ENCODE measurements at regions not wholly inside any gene's neighbourhood (a gene's known extent, or its start where the extent isn't known, plus 50 kb on each side); places are given as distances from the start of the nearest gene placed in this dataset.
A peak's percentile ranks its signal among the peaks of the same experiment; 100 is the strongest.

DNA sequence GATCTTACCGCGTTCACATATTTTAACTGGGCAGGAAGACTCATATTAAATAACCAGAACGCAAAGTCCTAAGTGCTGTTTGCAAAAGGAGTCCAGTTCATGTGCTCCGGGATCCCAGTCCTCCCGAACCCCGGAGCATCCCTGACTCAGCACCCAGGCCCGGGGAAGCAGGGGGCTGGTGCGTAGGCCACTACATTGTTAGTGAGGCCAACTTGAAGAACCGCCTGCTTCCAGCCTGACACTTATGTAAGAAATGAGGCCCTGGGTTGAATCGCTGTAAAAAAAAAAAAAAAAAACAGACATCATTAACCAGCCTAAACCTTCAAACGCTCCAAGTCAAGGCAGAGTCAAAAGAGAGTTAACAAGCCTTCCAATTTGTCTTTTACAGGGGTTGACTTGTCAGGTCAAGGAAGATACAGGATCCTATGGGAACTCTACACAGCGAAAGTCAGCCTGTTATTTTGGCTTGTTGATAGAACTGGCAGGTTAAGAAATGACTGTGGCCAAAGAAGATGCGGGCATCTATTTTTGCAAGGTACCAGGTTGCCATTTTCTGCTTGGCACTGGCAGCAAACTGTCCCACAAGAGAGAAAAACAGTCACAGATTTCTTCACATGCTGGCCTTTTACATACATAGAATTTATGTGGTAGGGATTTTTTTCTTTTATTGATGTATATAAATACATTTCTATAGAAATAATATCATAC, 93.3 kb downstream of the ACTL7B start:
- no peak overlapping the region for H3K27ac ChIP-seq (ENCODE audit: low read depth in 1 of 2, low read length in 2 of 2)
- WGBS: 74% methylated on average over 13 of the region's 13 CpGs
- H3K4me3 ChIP-seq (ENCODE audit: low read depth in 1 of 3, low read length in 3 of 3): no peak overlapping the region
- no peak for DNase-seq (ENCODE audit: low spot score)
- H3K9ac ChIP-seq (ENCODE audit: low read depth in 1 of 2, low read length in 2 of 2): no peak overlapping the region
- no peaks in the 10 kb centered on the region for H3K9me3 ChIP-seq (ENCODE audit: control insufficient read depth in 4 of 4, low read length in 3 of 4)
- no peaks in the 10 kb centered on the region for H3K4me1 ChIP-seq (ENCODE audit: control insufficient read depth in 4 of 4, insufficient read depth in 4 of 4, low read length in 3 of 4)
- H3K36me3 ChIP-seq (ENCODE audit: control insufficient read depth in 4 of 4, insufficient read depth in 3 of 4, low read depth in 1 of 4, low read length in 3 of 4): no peaks in the 10 kb centered on the region
- TF ChIP-seq, protein P1, sequence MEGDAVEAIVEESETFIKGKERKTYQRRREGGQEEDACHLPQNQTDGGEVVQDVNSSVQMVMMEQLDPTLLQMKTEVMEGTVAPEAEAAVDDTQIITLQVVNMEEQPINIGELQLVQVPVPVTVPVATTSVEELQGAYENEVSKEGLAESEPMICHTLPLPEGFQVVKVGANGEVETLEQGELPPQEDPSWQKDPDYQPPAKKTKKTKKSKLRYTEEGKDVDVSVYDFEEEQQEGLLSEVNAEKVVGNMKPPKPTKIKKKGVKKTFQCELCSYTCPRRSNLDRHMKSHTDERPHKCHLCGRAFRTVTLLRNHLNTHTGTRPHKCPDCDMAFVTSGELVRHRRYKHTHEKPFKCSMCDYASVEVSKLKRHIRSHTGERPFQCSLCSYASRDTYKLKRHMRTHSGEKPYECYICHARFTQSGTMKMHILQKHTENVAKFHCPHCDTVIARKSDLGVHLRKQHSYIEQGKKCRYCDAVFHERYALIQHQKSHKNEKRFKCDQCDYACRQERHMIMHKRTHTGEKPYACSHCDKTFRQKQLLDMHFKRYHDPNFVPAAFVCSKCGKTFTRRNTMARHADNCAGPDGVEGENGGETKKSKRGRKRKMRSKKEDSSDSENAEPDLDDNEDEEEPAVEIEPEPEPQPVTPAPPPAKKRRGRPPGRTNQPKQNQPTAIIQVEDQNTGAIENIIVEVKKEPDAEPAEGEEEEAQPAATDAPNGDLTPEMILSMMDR (IDR thresholded peaks at IDR 0.05; ENCODE audit: low read depth, low read length, missing input control): no peak
- TF ChIP-seq HNF4G (IDR thresholded peaks at IDR 0.05) (no peak), EGR1 (IDR thresholded peaks at IDR 0.05; ENCODE audit: low read depth in 2 of 2) (no peak), FOXA2 (IDR thresholded peaks at IDR 0.05) (no peak), GABPA (IDR thresholded peaks at IDR 0.05 in 1 of 2, conservative IDR thresholded peaks at IDR 0.05 in 1 of 2) (no peak), SP1 (IDR thresholded peaks at IDR 0.05) (no peak), HNF4A (conservative IDR thresholded peaks at IDR 0.05) (no peak)
- TF ChIP-seq, protein P2, sequence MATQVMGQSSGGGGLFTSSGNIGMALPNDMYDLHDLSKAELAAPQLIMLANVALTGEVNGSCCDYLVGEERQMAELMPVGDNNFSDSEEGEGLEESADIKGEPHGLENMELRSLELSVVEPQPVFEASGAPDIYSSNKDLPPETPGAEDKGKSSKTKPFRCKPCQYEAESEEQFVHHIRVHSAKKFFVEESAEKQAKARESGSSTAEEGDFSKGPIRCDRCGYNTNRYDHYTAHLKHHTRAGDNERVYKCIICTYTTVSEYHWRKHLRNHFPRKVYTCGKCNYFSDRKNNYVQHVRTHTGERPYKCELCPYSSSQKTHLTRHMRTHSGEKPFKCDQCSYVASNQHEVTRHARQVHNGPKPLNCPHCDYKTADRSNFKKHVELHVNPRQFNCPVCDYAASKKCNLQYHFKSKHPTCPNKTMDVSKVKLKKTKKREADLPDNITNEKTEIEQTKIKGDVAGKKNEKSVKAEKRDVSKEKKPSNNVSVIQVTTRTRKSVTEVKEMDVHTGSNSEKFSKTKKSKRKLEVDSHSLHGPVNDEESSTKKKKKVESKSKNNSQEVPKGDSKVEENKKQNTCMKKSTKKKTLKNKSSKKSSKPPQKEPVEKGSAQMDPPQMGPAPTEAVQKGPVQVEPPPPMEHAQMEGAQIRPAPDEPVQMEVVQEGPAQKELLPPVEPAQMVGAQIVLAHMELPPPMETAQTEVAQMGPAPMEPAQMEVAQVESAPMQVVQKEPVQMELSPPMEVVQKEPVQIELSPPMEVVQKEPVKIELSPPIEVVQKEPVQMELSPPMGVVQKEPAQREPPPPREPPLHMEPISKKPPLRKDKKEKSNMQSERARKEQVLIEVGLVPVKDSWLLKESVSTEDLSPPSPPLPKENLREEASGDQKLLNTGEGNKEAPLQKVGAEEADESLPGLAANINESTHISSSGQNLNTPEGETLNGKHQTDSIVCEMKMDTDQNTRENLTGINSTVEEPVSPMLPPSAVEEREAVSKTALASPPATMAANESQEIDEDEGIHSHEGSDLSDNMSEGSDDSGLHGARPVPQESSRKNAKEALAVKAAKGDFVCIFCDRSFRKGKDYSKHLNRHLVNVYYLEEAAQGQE (IDR thresholded peaks at IDR 0.05): no peak
- TF ChIP-seq, protein P3, sequence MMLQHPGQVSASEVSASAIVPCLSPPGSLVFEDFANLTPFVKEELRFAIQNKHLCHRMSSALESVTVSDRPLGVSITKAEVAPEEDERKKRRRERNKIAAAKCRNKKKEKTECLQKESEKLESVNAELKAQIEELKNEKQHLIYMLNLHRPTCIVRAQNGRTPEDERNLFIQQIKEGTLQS (IDR thresholded peaks at IDR 0.05): no peak
- no peaks in the 10 kb centered on the region for H3K27me3 ChIP-seq (ENCODE audit: control insufficient read depth in 4 of 4, insufficient read depth in 4 of 4, low read length in 3 of 4)

DNA sequence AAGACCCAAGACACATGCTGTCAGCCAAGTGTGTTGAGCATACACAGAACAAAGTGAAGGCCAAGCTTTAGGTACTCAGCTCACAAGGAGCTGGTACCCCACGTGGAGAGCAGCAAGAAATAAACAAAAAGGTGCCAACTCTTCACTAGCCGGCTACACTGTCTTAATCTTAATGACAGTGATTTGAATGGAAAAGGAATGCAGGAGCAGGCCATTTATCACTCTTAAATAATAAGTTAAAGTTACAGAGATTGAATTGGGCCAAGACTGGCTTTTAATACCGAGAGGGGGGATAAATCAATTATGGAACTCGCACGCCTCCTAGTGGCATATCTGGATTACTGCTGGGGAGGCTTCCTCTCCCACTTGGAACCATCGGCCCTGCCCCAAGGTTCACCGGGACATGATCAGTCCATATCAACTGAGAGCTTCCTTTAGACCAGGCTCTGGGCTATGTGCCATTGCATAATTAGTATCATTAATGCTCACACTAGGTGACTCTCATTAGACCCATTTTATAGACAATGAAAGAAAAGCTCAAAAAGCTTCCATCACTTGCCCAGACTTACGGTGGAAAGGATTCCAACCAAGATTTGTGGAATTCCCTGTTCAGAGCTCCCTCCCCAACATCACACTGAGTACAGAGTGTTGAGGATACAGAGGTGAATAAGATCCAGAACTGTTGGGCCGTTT, 94.0 kb downstream of the ACTL7B start:
- Histone ChIP-seq H3K9ac (ENCODE audit: low read depth in 1 of 2, low read length in 2 of 2) (no peak overlapping the region), H3K27me3 (ENCODE audit: control insufficient read depth in 4 of 4, insufficient read depth in 4 of 4, low read length in 3 of 4) (no peaks in the 10 kb centered on the region), H3K9me3 (ENCODE audit: control insufficient read depth in 4 of 4, low read length in 3 of 4) (no peaks in the 10 kb centered on the region), H3K4me1 (ENCODE audit: control insufficient read depth in 4 of 4, insufficient read depth in 4 of 4, low read length in 3 of 4) (no peaks in the 10 kb centered on the region), H3K36me3 (ENCODE audit: control insufficient read depth in 4 of 4, insufficient read depth in 3 of 4, low read depth in 1 of 4, low read length in 3 of 4) (no peaks in the 10 kb centered on the region), H3K4me3 (ENCODE audit: low read depth in 1 of 3, low read length in 3 of 3) (no peak overlapping the region), H3K27ac (ENCODE audit: low read depth in 1 of 2, low read length in 2 of 2) (no peak overlapping the region)
- TF ChIP-seq, protein P2 (IDR thresholded peaks at IDR 0.05): no peak
- TF ChIP-seq NR2F2 (IDR thresholded peaks at IDR 0.05) (no peak), RAD21 (IDR thresholded peaks at IDR 0.05) (peak; percentile 92 to 94), JUND (IDR thresholded peaks at IDR 0.05) (no peak), SP1 (IDR thresholded peaks at IDR 0.05) (no peak), RXRA (IDR thresholded peaks at IDR 0.05) (no peak), HNF4A (conservative IDR thresholded peaks at IDR 0.05) (peak; percentile 9 to 43)
- TF ChIP-seq, protein P1 (IDR thresholded peaks at IDR 0.05; ENCODE audit: low read depth, low read length, missing input control): peak; percentile 88
- 29% methylated on average over 9 of the region's 9 CpGs for WGBS
- DNase-seq (ENCODE audit: low spot score): peak; percentile 55
